Heart right ventricle (tissue), 16 donors: ENCODE measurements at regions not wholly inside any gene's neighbourhood (a gene's known extent, or its start where the extent isn't known, plus 50 kb on each side); places are given as distances from the start of the nearest gene placed in this dataset.
A peak's percentile ranks its signal among the peaks of the same experiment; 100 is the strongest.
"Not testable (repeated sequence)": the region's sequence is repeated elsewhere in the genome, so short reads cannot be mapped to it uniquely, and the experiment has no call there.

Source experiments
- ATAC-seq, 8 donors: fragments of 200-7000 bp; cut with Tn5 transposase; one replicate each; pipeline ENCODE4 v1.9.1; 2020; ENCODE audit warnings: mild to moderate bottlenecking in 8 of 8, moderate library complexity in 8 of 8, moderate number of reproducible peaks in 1 of 8
- DNase-seq, 2 donors: peaks; one replicate each; pipeline ENCODE4 v3.0.0-alpha.2; 2020
- H3K27ac ChIP-seq, 10 donors: fragments of 200-600 bp; sonication (generic) in 2 of 10; one replicate each; pipeline versions ENCODE4 v1.5.0 to v1.8.0; 2020 to 2022; ENCODE audit warnings: mild to moderate bottlenecking in 3 of 10
- H3K27me3 ChIP-seq, 7 donors: fragments of 200-600 bp; one replicate each; pipeline ENCODE4 v1.8.0; 2021 to 2022; ENCODE audit warnings: mild to moderate bottlenecking in 2 of 7
- H3K36me3 ChIP-seq, 9 donors: fragments of 200-600 bp; sonication (generic) in 1 of 9; one replicate each; pipeline versions ENCODE4 v1.5.0 to v1.8.0; 2020 to 2022; ENCODE audit warnings: mild to moderate bottlenecking in 2 of 9
- H3K4me1 ChIP-seq, 9 donors: fragments of 200-600 bp; sonication (generic) in 1 of 9; one replicate each; pipeline versions ENCODE4 v1.5.0 to v1.8.0; 2020 to 2022; ENCODE audit warnings: mild to moderate bottlenecking in 4 of 9
- H3K4me3 ChIP-seq, 10 donors: fragments of 200-600 bp; sonication (generic) in 2 of 10; one replicate each; pipeline versions ENCODE4 v1.5.0 to v1.8.0; 2020 to 2022; ENCODE audit warnings: mild to moderate bottlenecking in 7 of 10, moderate library complexity in 2 of 10
- H3K9me3 ChIP-seq, 11 donors: fragments of 200-600 bp in 10 of 11; sonication (generic) in 2 of 11; one replicate each; pipeline versions ENCODE4 v1.5.0 to v1.8.0; 2013 to 2022; ENCODE audit warnings: mild to moderate bottlenecking in 2 of 11, control low read depth in 1 of 11, moderate library complexity in 1 of 11
- WGBS, 2 donors: extraction: QIAGEN DNeasy Blood & Tissue Kit; methylation state at CpG; one replicate each; pipeline ENCODE4 v1.1.7; 2013; ENCODE audit warnings: inconsistent platforms in 1 of 2; 5-methylcytosine and 5-hydroxymethylcytosine counted together
- intact Hi-C, 10 donors: fragments of 100-400 bp; cut with DNase I; formaldehyde crosslinking; loops; one replicate each; pipeline versions ENCODE4 v1.11.1 to v1.14.2; 2022
- TF ChIP-seq, protein P1 (sequence below), 9 donors: fragments of 200-600 bp; sonication (generic) in 2 of 9; IDR thresholded peaks; one replicate each; pipeline versions ENCODE4 v1.5.0 to v1.8.0; 2021 to 2022; ENCODE audit warnings: antibody characterized with exemption in 9 of 9, mild to moderate bottlenecking in 5 of 9, moderate library complexity in 1 of 9
- donor health status: Arrhythmogenic right ventricular cardiomyopathy.
- donor health status: ischemic (EF 13 %, LVEDD 7.1; RV severe dilation, severe dysfunction).
- donor health status: healthy with polysubstance abuse.
- donor health status: DM: no; HTN: yes; CAD: no.
- donor health status: DM: no; HTN: no; CAD: no.
- donor health status: ischemic (EF 25% LVEDD 6.9; RV normal size, moderate dysfunction).
- donor health status: ischemic (EF 25% LVEDD 5.7; RV mildly dilated, moderate dysfunction).
- donor health status: healthy.
- donor health status: DM: yes; HTN: yes; CAD: no.
- donor health status: Ischemic cardiomyopathy.
- donor health status: ischemic (EF 35%, LVEDD 5.7; RV mildly dilated, moderate dysfunction).
- donor health status: nonischemic (EF 11% LVEDD 7.7; RV severe dilation, severe dysfunction).
- donor health status: DM: yes; HTN: yes; CAD: no.
- donor health status: PGD.
- donor health status: ischemic (EF 29% LVEDD 5.4; RV normal size, mild dysfunction).
- donor health status: nonischemic (EF 23%, LVEDD 6.1; RV moderate dilation, normal function).

- 97 to 98% methylated on average over 6 of the region's 6 CpGs for WGBS, 2 donors
- peaks cover 0 to 22% (median 0%) of the 10 kb centered on the region in 11 donors for H3K9me3 ChIP-seq
- ATAC-seq (no peak), DNase-seq (no peak)
- TF ChIP-seq, protein P1, sequence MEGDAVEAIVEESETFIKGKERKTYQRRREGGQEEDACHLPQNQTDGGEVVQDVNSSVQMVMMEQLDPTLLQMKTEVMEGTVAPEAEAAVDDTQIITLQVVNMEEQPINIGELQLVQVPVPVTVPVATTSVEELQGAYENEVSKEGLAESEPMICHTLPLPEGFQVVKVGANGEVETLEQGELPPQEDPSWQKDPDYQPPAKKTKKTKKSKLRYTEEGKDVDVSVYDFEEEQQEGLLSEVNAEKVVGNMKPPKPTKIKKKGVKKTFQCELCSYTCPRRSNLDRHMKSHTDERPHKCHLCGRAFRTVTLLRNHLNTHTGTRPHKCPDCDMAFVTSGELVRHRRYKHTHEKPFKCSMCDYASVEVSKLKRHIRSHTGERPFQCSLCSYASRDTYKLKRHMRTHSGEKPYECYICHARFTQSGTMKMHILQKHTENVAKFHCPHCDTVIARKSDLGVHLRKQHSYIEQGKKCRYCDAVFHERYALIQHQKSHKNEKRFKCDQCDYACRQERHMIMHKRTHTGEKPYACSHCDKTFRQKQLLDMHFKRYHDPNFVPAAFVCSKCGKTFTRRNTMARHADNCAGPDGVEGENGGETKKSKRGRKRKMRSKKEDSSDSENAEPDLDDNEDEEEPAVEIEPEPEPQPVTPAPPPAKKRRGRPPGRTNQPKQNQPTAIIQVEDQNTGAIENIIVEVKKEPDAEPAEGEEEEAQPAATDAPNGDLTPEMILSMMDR (IDR thresholded peaks at IDR 0.05) = no peak
- no peaks in the 10 kb centered on the region for H3K4me1 ChIP-seq
- no peak overlapping the region for H3K27ac ChIP-seq
- intact Hi-C loops = no loop called here
- no peaks in the 10 kb centered on the region for H3K27me3 ChIP-seq
- no peaks in the 10 kb centered on the region for H3K36me3 ChIP-seq
- no peak overlapping the region for H3K4me3 ChIP-seq
Observed at GRCh38 chr6:134772671-134773360, 177.1 kb downstream of the ALDH8A1 start.

DNA sequence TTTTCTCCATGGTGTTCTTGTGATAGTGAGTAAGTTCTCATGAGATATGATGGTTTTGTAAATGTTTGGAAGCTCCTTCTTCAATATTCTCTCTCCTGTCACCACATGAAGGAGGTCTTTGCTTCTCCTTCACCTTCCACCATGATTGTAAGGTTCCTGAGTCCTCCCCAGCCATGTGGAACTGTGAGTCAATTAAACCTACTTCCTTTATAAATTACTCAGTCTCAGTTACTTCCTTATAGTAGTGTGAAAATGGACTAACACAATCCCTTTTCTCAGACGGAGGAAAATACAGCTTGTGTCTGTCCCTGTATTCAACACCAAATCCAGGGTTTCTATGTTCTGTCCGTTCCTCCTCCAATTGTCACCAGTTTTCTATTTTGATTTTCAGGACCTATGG is 181.0 kb downstream of the ALDH8A1 start:
- DNase-seq = no peak
- H3K4me1 ChIP-seq = peaks cover 0 to 7% (median 0%) of the 10 kb centered on the region in 9 donors
- H3K27ac ChIP-seq = no peak overlapping the region
- ATAC-seq = no peak
- no peaks in the 10 kb centered on the region for H3K9me3 ChIP-seq
- H3K4me3 ChIP-seq = no peak overlapping the region
- TF ChIP-seq, protein P1 (IDR thresholded peaks at IDR 0.05) = no peak
- intact Hi-C loops = no loop called here
- 76 to 87% methylated on average over 2 of the region's 2 CpGs for WGBS, 2 donors
- H3K27me3 ChIP-seq = no peaks in the 10 kb centered on the region
- no peaks in the 10 kb centered on the region for H3K36me3 ChIP-seq

- no peak for DNase-seq
- no peaks in the 10 kb centered on the region for H3K9me3 ChIP-seq
- ATAC-seq = peak in 4 of 8 donors; percentile 52 to 71 (median 56)
- peaks cover 0 to 7% (median 0%) of the 10 kb centered on the region in 9 donors for H3K4me1 ChIP-seq
- no peaks in the 10 kb centered on the region for H3K36me3 ChIP-seq
- H3K27ac ChIP-seq = no peak overlapping the region
- intact Hi-C loops = no loop called here
- WGBS, 2 donors = 42 to 70% methylated on average over 3 of the region's 3 CpGs
- no peak overlapping the region for H3K4me3 ChIP-seq
- TF ChIP-seq, protein P1 (IDR thresholded peaks at IDR 0.05) = no peak
- no peaks in the 10 kb centered on the region for H3K27me3 ChIP-seq
Observed at GRCh38 chr6:134766497-134766896, 183.4 kb downstream of the ALDH8A1 start.

- H3K4me1 ChIP-seq = peaks cover 0 to 7% (median 0%) of the 10 kb centered on the region in 9 donors
- WGBS, 2 donors = 77 to 80% methylated on average over 3 of the region's 3 CpGs
- H3K27ac ChIP-seq = no peak overlapping the region
- intact Hi-C loops = no loop called here
- no peaks in the 10 kb centered on the region for H3K36me3 ChIP-seq
- DNase-seq = no peak
- ATAC-seq = no peak
- H3K27me3 ChIP-seq = no peaks in the 10 kb centered on the region
- no peak overlapping the region for H3K4me3 ChIP-seq
- H3K9me3 ChIP-seq = no peaks in the 10 kb centered on the region
- TF ChIP-seq, protein P1 (IDR thresholded peaks at IDR 0.05) = no peak
Observed at GRCh38 chr6:134764741-134765140, 185.2 kb downstream of the ALDH8A1 start.

DNA sequence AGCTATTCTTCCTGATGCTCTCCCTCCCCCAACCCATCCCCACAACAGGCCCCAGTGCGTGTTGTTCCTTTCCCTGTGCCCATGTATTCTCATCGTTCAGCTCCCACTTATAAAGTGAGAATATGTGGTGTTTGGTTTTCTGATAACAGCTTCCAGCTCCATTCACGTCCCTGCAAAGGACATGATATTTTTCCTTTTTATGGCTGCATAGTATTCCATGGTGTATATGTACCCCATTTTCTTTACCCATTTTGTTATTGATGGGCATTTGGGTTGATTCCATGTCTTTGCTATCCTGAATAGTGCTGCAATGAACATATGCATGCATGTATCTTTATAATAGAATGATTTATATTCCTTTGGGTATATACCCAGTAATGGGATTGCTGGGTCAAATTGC is 186.3 kb downstream of the ALDH8A1 start:
- H3K9me3 ChIP-seq, H3K36me3 ChIP-seq, H3K27ac ChIP-seq, ATAC-seq, H3K4me3 ChIP-seq, H3K27me3 ChIP-seq, DNase-seq, intact Hi-C loops, H3K4me1 ChIP-seq: not testable (repeated sequence)
- 95 to 98% methylated on average over 3 of the region's 3 CpGs for WGBS, 2 donors
